ENCODE measurements at regions not wholly inside any gene's neighbourhood (a gene's known extent, or its start where the extent isn't known, plus 50 kb on each side); places are given as distances from the start of the nearest gene placed in this dataset.

- no peak for TF ChIP-seq EZH2phosphoT487 (IDR thresholded peaks at IDR 0.05; ENCODE audit: borderline replicate concordance, low read depth)
- TF ChIP-seq CTCF (IDR thresholded peaks at IDR 0.05) = no peak
- TF ChIP-seq FOSL2 (IDR thresholded peaks at IDR 0.05; ENCODE audit: borderline replicate concordance, low read depth) = no peak
These were observed 133.2 kb downstream of the NPIPB5 start for GRCh38 chr16:22643886-22644285.

Measured in SK-N-SH (cell line).